Anterior cingulate cortex (tissue), 58 donors: ENCODE measurements at regions not wholly inside any gene's neighbourhood (a gene's known extent, or its start where the extent isn't known, plus 50 kb on each side); places are given as distances from the start of the nearest gene placed in this dataset.
"Not testable (repeated sequence)": the region's sequence is repeated elsewhere in the genome, so short reads cannot be mapped to it uniquely, and the experiment has no call there.

Source experiments
- DNase-seq, 58 donors: peaks; one replicate each; lab custom pipeline; 2025; lab: John Stamatoyannopoulos, UW

DNA sequence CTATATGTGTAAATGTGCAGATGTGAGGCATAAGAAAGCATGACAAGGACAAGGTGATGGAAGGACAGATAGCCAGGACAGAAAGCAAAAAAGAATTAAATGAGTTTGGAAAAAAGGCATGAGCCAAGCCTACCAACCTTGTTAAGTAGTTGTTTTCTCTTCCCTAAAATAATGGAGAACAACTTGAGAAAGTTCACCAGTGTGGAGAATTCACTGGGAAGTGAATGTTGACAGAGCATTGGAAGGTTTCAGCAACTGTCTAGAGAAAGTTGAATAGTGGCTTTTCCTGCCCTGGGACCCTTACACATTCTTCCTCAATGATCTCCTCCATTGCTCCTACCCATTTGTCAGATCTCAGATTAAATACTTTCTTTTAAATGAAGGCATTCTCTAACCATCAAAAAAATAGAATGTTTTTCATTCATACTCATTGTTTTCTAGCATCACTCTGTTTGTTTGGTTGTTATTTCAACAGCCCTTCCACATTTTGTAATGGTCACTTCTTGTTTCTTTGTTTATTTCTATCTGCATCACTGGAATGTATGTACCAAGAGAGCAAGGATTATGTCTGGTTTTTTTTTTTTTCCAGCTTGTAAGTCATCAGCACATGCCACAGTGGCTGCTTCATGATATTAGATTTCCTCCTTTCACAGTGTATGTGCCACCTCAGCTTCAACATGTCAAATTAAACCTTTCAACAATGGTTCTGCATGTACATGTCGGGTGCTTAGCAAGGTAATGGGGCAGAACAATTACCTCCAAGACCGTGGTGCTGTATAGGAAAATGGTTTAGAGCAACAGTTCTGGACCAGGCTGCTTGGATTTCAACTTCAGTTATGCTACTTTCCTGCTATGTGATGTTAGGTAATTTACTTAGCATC is 586.0 kb upstream of the VRK2 start:
- DNase-seq: no peak

DNA sequence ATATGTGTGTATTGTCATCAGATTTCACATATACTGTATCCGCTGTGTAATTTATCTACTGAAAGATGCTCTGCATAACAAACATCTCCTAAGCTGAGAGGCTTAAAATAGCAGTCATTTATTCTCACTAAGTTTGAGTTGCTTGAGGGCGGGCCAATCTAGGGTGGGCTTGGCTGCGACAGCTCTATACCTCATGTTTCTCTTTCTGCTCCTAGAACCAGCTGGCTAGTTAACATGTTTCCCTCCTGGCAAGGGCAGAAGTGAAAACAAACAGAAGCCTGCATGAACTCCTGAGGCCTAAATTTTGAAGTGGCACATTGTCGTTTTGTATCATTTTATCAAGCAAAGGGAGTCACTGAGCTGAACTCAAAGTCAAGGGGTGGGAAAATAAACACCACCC is 585.0 kb upstream of the VRK2 start:
- no peak for DNase-seq

DNA sequence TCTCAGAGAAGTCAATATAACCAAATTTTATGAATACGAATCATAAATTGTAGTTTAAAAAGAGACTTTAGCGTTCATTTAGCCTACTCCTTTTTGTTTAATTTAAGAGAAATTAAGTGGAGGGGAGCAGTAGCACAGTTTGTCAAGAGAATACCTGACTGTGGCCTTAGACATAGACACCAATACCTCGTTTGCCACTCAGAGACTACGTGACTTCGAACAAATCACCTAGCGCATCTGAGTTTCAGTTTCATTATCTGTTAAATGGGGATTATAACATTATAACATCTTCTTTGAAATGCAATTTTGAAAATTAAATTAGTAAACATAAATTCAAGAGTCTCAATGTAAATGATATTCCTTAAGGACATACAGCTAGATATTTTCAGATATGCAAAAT is 581.5 kb upstream of the VRK2 start:
- DNase-seq: no peak

DNA sequence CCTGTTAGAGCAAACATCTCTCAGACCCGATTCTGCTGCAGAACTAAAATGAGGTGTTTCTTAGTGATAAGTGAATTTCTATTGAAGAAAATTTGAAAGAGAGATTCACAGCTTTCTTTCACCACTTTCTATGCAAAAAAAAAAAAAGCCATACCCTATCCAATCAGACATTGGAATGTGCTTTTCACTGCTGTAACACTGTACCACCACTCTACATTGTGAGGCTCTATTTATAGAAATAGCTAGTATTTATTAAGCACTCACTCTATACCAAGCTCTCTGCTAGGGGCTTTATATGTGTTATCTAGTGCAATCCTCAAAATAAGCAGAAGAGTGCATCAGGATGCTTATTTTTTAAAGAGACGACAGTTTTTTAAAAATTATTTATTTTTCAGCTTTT is 580.6 kb upstream of the VRK2 start:
- no peak for DNase-seq

DNA sequence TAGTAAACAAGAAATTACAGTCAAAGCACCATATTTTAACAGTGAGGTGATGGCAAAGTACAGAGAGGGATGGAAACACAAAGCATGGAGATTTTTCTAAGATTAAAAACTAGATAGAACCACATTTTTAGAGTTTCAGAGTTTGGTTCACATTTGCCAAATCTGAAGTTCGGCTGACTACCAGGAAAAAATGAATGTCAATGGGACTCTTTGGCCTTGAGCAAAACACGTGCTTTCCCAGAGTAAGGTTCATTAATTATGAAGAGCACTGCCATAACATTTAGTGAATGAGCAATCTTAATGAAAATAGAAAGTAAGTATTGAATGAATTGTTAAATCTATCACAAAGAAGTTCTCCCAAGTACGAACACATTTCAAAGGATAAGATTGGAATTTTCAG is 571.2 kb upstream of the VRK2 start:
- DNase-seq: no peak

DNA sequence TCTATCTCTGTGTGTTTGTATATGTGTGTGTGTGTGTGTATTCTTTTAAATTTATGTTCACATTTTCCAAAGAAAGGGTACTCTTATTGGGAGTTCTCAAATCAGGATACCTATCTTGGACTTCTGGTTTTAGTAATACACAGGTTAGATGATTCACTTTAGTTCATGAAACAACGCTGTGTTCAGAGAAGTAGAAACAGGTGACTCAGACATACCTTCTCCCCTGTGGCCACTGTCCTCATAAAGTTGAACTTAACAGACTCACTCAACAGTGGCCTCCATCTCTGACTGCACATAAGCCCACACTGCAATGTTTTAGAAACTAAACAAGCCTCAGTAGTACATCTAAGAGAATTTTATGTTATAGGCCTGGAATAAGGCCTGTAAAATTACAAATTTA is 566.6 kb upstream of the VRK2 start:
- no peak for DNase-seq

DNA sequence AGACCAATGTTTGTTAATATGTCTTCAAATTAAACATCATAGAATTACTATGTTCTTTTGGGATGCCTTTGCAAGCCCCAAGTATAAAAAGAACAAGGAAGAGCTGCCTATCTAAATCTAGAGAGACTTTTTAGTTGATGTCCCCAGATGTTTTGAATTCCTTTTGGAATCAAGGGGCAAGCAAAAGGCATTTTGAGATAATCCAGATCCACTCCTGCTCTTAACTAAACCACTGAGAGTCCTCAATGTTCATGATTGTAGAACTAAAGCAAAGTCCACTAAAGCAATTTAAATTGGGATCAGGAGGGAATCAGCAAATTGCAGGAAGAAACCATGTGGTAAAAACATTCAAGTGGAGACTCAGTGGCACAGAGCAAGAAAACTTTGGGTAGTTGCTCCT is 558.5 kb upstream of the VRK2 start:
- no peak for DNase-seq

DNA sequence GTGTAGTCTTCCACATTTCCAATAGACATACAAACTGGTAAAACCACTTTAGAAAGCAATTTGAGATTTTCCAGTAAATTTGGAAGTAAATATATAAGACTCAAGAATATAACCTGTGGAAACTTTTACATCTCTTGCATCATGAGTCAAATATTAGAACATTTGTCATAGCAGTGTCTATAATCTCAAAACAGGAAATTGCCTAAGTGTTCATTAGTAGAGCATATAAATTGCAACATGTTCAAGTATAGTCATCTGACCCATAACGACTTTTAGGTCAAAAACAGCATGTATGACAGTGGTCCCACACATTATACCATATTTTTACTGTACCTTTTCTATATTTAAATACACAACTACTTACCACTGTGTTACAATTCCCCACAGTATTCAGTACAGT is 555.9 kb upstream of the VRK2 start:
- no peak for DNase-seq

DNA sequence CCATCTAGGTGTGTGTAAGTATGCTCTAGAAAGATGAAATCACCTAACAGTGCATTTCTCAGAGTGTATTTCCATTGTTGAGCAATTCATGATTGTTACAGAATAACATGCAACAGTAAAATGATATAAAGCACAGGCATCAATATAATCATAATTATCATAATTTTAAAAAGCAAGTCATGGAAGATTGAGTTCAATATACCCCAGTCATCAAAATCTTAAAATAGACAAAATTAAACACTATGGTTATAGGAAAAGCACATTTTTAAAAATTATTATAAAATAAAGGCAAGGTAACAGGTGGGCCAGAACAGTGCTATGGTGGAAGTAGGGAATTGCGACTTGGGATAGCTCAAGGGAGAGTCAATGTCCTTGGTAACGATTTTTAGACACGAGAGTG is 555.4 kb upstream of the VRK2 start:
- DNase-seq: no peak

DNA sequence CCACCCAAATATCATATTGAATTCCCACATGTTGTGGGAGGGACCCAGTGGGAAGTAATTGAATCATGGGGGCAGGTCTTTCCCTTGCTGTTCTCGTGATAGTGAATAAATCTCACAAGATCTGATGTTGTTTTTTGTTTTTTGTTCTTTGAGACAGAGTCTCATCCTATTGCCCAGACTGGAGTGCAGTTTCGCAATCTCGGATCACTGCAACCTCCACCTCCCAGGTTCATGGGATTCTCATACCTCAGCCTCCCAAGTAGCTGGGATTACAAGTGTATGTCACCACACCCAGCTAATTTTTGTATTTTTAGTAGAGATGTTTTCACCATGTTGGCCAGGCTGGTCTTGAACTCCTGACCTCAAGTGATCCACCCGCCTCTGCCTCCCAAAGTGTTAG is 552.6 kb upstream of the VRK2 start:
- not testable (repeated sequence) for DNase-seq

DNA sequence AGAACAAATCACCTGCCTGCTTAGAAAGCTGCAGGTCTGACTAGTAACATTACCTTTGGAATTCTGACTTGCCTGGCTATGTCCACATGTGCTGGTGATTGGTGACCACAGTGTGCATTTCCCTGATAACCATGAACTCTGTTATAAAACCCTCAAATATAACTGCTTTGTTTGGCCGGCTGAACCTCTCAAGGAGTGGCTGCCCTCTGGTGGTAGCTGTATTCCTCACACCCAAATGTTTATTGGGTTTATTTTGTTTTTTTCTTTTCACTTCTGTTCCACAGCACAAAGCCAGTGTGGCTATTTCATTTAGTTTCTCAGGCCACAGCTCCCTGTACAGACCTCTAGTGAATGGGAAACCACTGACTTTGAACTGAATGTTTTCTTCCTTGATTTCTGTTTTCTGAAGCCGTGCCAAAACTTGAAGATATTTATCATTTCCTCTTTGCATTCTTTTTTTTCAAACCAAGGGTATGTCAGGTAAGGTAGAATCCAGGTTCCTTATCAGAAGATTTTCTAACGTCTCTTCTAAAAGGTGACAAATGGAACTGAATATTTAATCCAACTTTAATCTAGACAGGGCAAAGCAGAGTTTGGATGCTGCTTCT is 549.0 kb upstream of the VRK2 start:
- DNase-seq: peak in 40 of 58 donors; percentile 0 to 58 (median 10)

DNA sequence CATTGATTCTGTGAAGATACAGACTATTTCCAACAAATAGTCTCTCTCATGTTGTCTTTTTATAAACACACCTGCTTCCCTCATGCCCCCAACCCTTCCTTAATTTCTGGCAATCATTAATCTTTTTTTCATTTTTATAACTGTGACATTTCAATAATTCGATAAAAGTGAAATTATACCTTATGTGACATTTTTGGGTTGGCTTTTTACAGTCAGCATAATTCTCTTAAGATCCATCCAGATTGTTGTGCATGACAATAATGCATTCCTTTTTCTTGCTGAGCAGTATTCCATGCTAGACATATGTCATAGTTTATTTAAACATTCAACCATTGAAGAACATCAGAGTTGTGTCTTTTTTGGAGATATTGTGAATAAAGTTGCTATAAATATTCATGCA is 541.8 kb upstream of the VRK2 start:
- no peak for DNase-seq

DNA sequence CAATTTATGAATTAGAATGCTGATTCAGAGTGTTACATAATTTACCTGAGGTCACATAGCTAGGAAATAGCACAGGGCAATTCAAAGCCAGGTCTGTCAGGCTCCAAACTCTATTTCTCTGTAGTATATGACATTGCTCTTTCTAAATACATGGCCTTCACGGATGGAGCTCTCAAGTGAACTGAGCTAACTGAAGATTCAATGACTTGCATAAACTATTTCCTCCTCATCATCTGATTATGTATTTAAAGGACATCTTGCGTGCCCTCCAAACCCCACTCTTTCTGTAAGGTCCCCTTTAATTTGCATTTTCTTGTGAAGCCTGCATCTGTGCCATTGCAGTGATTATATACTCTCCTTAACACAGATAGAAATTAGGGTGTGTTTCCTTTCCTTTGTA is 537.4 kb upstream of the VRK2 start:
- DNase-seq: no peak

DNA sequence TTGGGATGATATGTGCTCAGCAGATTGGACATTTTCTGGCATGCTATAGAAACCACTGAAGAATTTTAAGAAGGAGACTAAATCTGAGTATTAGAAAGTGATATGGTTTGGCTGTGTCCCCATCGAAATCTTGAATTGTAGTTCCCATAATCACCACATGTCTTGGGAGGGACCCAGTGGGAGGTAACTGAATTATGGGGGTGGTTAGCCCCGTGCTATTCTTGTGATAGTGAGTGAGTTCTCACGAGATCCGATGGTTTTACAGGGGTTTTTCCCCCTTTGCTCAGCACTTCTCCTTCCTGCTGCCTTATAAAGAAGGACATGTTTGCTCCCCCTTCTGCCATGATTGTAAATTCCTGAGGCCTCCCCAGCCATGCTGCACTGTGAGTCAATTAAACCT is 535.9 kb upstream of the VRK2 start:
- no peak for DNase-seq

DNA sequence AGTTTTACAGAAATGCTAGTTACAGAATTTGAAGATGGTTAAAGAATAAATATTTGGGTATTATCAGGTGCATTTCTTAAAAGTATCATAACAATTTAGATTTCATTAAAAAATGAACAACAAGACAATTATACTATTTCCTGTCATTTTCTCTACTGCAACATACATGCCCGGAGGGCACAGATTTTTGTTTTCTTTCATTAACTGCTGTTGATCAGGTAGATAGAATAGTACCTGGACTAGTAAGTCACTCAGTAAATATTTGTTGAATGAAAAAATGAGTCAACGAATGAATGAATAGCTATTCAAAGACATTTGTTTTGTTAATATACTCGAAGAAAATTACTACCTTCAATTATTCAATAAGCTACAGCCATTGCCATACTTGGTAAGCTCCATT is 531.2 kb upstream of the VRK2 start:
- DNase-seq: no peak

DNA sequence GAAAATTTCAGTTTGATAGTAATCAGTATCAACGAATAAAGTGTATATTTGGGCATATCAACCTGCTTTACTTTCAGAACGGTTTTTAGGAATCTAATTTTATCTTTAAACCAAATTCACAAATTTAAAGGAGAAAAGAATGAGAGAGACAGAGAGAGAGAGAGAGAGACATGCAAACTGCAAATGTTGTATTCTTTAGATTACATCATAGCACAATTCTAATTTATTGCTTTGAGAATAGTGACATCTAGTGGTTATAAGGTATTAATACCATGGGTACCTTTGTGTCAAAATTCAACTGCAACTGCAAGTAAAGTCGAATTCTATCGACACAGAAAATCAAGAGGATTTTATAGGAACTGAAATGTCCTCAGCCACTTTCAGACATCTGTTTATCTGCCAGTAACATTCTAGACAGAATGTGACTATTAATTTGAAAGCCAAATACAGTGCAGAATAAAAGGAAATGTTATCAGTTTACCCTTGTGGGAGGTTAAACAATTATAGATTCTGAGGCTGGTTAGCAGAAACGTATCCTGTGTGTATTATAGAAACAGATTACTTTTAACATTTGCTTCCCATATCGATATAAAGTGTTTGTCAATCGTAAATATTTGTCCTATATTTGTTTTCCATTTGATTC is 529.8 kb upstream of the VRK2 start:
- DNase-seq: no peak

DNA sequence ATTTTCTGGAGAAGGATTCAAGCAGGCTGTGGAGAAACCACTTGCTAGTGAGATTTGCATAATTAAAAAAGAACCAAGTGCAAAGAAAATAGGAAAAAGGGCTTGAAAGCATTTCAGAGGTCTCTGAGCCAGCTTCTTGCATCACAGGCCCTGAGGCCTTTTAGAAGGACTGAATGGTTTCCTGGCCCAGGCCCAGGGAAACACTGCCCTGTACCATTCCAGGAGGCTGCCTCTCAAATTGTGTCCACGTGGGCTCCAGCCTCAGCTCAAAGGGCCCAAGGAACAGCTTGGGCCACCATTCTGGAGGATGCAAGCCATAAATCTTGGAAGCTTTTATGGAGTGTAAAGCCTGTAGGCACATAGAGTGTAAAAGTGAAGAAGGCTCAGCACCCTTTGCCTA is 523.3 kb upstream of the VRK2 start:
- peak in 6 of 58 donors; percentile 0 to 11 (median 1) for DNase-seq

DNA sequence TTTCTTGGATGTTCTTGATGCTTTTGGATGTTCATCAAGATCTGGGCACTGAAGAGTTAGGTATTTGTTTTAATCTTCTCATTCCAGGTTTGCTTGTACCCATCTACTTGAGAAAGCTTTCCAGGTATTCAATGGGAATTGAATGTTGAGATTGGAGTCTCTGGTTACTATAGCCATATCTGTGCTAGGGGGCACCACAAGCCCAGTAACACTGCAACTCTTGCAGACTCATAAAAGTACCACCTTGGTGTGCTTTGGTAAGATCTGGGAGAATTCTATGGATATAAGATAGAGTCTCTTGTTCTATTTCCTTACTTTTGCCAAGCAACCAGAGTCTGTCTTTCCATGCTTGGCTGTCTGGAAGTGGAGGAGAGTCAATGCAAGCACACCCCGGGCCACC is 518.9 kb upstream of the VRK2 start:
- DNase-seq: no peak

DNA sequence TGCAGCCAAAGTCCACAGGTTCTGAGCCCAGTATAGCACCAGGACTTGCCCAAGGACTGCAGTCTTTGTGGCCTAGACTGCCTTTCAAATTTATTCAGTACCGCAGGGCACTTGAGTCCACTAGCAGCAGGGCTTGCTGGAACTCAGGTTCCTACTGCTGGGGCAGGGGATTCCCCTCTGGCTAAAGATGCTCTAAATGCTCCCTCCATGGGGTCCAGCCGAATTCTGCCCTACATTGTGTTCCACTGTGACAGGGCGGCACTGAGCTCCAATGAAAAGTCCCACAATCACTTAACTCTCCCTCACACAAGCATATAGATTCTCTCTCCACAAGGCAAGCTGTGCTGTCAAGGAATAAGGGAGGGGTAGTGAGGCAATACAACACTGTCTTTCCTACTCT is 518.1 kb upstream of the VRK2 start:
- DNase-seq: no peak

DNA sequence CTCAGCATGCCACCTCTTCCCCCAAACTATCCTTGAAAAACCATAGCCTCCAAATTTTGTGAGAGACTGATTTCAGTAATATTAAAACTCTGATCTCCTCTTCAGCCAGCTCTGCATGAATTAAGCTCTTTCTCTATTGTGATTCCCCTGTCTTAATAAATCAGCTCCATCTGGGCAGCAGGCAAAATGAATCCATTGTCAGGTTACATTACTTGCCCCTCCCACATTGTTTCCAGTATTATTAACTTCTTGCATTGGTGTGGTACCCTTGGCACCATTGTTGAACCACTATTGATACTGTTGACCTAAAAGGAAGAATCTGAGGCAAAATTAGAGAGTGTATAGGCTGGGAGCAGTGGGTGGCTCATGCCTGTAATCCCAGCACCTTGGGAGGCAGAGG is 512.2 kb upstream of the VRK2 start:
- DNase-seq: no peak

DNA sequence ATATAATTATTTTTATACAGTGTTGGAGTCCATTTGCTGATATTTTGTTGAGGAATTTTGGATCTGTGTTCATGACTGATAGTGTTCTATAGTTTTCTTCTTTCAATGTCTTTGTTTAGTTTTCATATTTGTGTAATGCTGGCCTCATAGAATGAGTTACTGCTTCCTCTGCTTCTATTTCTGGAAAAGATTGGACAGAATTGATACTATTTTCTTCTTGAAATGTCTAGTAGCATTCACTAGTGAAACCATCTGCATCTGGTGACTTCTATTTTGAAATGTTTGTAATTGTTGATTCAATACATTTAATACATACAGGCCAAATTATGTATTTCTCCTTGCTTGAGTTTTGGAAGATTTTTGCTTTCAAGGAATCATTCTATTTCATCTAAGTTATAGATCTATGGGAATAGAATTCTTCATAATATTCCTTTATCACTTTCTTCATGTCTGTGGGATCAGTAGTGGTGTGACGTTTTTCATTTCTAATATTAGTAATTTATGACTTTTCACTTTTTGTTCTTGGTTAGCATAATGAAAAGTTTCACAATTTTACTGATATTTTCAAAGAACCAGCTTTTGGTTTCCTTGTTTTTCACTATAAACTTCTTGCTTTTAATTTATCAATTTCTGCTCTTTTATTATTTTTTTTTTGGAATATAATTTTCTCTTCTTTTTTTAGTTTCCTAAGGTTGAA is 509.9 kb upstream of the VRK2 start:
- DNase-seq: no peak
